ENCODE measurements at regions not wholly inside any gene's neighbourhood (a gene's known extent, or its start where the extent isn't known, plus 50 kb on each side); places are given as distances from the start of the nearest gene placed in this dataset.
"Not testable (repeated sequence)": the region's sequence is repeated elsewhere in the genome, so short reads cannot be mapped to it uniquely, and the experiment has no call there.

GRCh38 chr7:76936346-76936745 is 95.8 kb downstream of the SPDYE17 start:
- intact Hi-C loops (cut with DNase I; ENCODE audit: low total_unique reads) = loop anchor here (5.0 kb wide), 1 partner anchor 381 kb away; no protein-coding TSS in a partner anchor
- not testable (repeated sequence) for H3K4me3 ChIP-seq, H3K27ac ChIP-seq, H3K36me3 ChIP-seq, DNase-seq, H3K4me1 ChIP-seq, H3K27me3 ChIP-seq, H3K9me3 ChIP-seq

GRCh38 chr7:76934711-76935110 is 97.5 kb downstream of the SPDYE17 start:
- H3K4me1 ChIP-seq, H3K9me3 ChIP-seq, H3K27ac ChIP-seq, H3K36me3 ChIP-seq, DNase-seq, H3K27me3 ChIP-seq, H3K4me3 ChIP-seq: not testable (repeated sequence)
- intact Hi-C loops (cut with DNase I; ENCODE audit: low total_unique reads) = loop anchor here (5.0 kb wide), 1 partner anchor 383 kb away; no protein-coding TSS in a partner anchor

- H3K36me3 ChIP-seq; H3K27me3 ChIP-seq; H3K27ac ChIP-seq; DNase-seq; H3K9me3 ChIP-seq; intact Hi-C loops (cut with DNase I; ENCODE audit: low total_unique reads); H3K4me1 ChIP-seq; H3K4me3 ChIP-seq: not testable (repeated sequence)
These were observed 99.2 kb downstream of the SPDYE17 start for GRCh38 chr7:76932957-76933356.

- H3K9me3 ChIP-seq; intact Hi-C loops (cut with DNase I; ENCODE audit: low total_unique reads); H3K4me1 ChIP-seq; H3K36me3 ChIP-seq; H3K4me3 ChIP-seq; H3K27ac ChIP-seq; H3K27me3 ChIP-seq; DNase-seq: not testable (repeated sequence)
These were observed 100.7 kb downstream of the SPDYE17 start for GRCh38 chr7:76931441-76931840.

GRCh38 chr7:76930416-76930815 is 101.7 kb downstream of the SPDYE17 start:
- intact Hi-C loops (cut with DNase I; ENCODE audit: low total_unique reads); H3K36me3 ChIP-seq; H3K27ac ChIP-seq; DNase-seq; H3K9me3 ChIP-seq; H3K27me3 ChIP-seq; H3K4me1 ChIP-seq; H3K4me3 ChIP-seq: not testable (repeated sequence)

- DNase-seq; H3K36me3 ChIP-seq; H3K9me3 ChIP-seq; H3K4me1 ChIP-seq; H3K4me3 ChIP-seq; intact Hi-C loops (cut with DNase I; ENCODE audit: low total_unique reads); H3K27me3 ChIP-seq; H3K27ac ChIP-seq: not testable (repeated sequence)
These were observed 103.4 kb downstream of the SPDYE17 start for GRCh38 chr7:76928751-76929150.

DNA sequence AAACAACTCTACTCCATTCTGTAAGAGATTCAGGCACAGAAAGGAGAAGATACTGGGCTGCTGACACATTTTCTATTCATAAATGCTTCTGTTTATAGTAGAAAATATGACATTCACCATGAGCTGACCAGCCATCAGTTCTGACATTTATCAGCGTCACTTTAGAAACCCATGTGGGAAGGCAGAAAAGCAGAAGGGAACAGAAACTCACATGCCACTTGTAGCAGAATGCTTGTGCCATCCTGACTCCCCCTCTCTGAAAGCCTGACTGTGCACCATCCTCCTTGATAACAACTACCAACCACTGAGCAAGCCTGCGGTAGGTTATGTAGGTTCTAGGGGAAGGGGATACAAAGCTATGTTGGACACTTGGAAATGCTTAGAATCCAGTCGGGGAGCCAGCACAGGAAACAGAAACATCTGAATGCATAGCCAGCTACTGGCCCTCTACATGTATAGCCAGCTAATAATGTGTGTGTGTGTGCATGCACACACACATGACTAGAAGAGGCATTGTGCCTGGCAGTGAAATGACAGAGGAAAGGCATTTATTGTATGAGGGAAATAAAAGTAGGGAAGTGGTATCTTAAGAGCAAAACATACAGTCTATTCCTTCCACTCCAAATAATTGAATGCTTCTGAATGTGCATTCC is 104.3 kb downstream of the SPDYE17 start:
- DNase-seq; intact Hi-C loops (cut with DNase I; ENCODE audit: low total_unique reads); H3K4me3 ChIP-seq; H3K9me3 ChIP-seq; H3K27ac ChIP-seq; H3K4me1 ChIP-seq; H3K27me3 ChIP-seq; H3K36me3 ChIP-seq: not testable (repeated sequence)

GRCh38 chr7:76926416-76926815 is 105.7 kb downstream of the SPDYE17 start:
- intact Hi-C loops (cut with DNase I; ENCODE audit: low total_unique reads); H3K9me3 ChIP-seq; H3K4me1 ChIP-seq; H3K4me3 ChIP-seq; H3K36me3 ChIP-seq; DNase-seq; H3K27ac ChIP-seq; H3K27me3 ChIP-seq: not testable (repeated sequence)

DNA sequence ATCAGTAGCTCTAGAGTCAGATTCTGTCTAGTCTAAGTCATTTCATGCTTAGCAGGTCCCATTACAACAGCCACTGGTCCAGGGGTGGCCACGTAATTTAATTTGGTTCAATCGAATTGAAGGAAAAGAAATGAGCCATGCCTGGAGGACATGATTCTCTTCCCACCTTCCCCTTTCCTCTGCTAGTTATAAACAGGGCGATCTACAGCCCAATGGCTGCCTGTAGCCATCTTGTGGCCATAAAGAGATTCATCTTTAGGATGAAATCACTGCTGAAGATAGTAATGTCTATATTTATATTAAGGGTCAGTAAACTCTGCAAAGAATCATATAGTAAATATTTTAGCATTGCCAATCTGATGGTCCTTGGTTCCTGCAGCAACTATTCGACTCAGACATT is 107.4 kb downstream of the SPDYE17 start:
- DNase-seq = not testable (repeated sequence)

DNA sequence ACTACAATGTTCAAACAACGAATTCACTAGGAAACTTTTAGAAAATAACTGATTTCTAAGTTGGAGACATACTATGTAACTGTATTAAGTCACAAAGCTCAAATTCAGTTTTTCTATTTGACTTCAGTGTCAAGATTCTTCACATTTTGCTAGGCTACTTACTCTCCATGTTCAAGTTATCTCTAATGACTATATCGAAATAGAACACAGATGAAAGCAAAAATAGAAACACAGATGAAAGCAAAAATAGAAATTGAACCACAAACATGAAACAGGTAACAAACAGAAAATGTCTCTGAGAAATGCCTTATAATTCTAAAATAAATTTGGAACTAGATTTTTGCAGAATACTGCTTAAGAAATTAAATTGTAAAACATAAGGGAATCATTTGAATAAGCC is 113.5 kb downstream of the SPDYE17 start:
- H3K27ac ChIP-seq; DNase-seq; H3K36me3 ChIP-seq; H3K4me3 ChIP-seq; H3K9me3 ChIP-seq; H3K4me1 ChIP-seq; H3K27me3 ChIP-seq; intact Hi-C loops (cut with DNase I; ENCODE audit: low total_unique reads): not testable (repeated sequence)

More for the DNA sequence above, 107.4 kb downstream of the SPDYE17 start:
- intact Hi-C loops (cut with DNase I; ENCODE audit: low total_unique reads); H3K27me3 ChIP-seq; H3K4me1 ChIP-seq; H3K27ac ChIP-seq; H3K9me3 ChIP-seq; H3K4me3 ChIP-seq; H3K36me3 ChIP-seq: not testable (repeated sequence)

GRCh38 chr7:76914361-76914760 is 117.8 kb downstream of the SPDYE17 start:
- DNase-seq; H3K4me1 ChIP-seq; H3K4me3 ChIP-seq; intact Hi-C loops (cut with DNase I; ENCODE audit: low total_unique reads); H3K27me3 ChIP-seq; H3K36me3 ChIP-seq; H3K9me3 ChIP-seq; H3K27ac ChIP-seq: not testable (repeated sequence)

- H3K4me3 ChIP-seq; H3K27me3 ChIP-seq; H3K36me3 ChIP-seq; H3K9me3 ChIP-seq; intact Hi-C loops (cut with DNase I; ENCODE audit: low total_unique reads); H3K27ac ChIP-seq; DNase-seq; H3K4me1 ChIP-seq: not testable (repeated sequence)
These were observed 119.9 kb downstream of the SPDYE17 start for GRCh38 chr7:76912011-76912814.

- intact Hi-C loops (cut with DNase I; ENCODE audit: low total_unique reads); H3K36me3 ChIP-seq; H3K4me1 ChIP-seq; H3K9me3 ChIP-seq; H3K27ac ChIP-seq; H3K4me3 ChIP-seq; DNase-seq; H3K27me3 ChIP-seq: not testable (repeated sequence)
These were observed 127.5 kb downstream of the SPDYE17 start for GRCh38 chr7:76904688-76905087.

GRCh38 chr7:76901944-76902710 is 130.0 kb downstream of the SPDYE17 start:
- H3K36me3 ChIP-seq; H3K27me3 ChIP-seq; DNase-seq; H3K27ac ChIP-seq; H3K9me3 ChIP-seq; intact Hi-C loops (cut with DNase I; ENCODE audit: low total_unique reads); H3K4me3 ChIP-seq; H3K4me1 ChIP-seq: not testable (repeated sequence)

All from tibial artery (tissue), 4 donors.